ENCODE measurements at regions not wholly inside any gene's neighbourhood (a gene's known extent, or its start where the extent isn't known, plus 50 kb on each side); places are given as distances from the start of the nearest gene placed in this dataset.

DNA sequence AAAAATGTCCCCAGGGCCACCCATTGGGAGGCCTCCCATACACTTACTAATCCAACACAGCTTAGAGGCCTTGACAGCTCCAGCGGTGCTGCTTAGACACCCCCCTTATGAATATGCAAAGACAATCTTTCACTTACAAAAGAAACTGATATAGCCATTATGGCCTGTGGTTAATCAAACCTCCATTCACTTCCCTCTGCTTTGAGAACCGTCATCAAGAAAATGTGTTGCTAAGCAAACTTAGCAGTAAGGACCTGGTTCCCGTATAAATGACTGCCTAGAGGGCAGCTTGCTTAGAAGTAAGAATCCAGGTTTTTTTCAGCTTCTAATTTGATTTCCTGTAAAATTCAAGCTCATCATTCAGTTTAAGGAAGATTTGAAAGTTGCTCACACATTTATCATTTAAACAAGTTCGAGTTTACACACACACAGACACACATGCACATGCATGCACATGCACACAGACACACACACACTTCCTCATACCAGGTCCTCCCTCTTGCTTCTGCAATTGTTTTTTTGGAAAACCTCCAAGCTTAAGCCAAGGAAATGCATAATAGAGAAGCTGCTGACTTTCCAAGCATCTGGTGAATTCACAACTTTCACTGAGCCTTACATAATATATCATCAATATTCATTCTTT is 137.7 kb upstream of the BLID start:
- intact Hi-C loops (cut with micrococcal nuclease; ENCODE audit: unreplicated experiment) = no loop called here
- peaks cover 34% of the 10 kb centered on the region for H3K27me3 Mint-ChIP-seq (ENCODE audit: unreplicated experiment)
- no peak for DNase-seq
- H3K27ac Mint-ChIP-seq (ENCODE audit: unreplicated experiment) = no peak overlapping the region
- no peaks in the 10 kb centered on the region for H3K4me1 Mint-ChIP-seq (ENCODE audit: low read depth, unreplicated experiment)
- no peaks in the 10 kb centered on the region for H3K9me3 Mint-ChIP-seq (ENCODE audit: low read depth, unreplicated experiment)
- no TSS peak for BruUV-seq (replicated peaks)
- TF ChIP-seq, protein P1, sequence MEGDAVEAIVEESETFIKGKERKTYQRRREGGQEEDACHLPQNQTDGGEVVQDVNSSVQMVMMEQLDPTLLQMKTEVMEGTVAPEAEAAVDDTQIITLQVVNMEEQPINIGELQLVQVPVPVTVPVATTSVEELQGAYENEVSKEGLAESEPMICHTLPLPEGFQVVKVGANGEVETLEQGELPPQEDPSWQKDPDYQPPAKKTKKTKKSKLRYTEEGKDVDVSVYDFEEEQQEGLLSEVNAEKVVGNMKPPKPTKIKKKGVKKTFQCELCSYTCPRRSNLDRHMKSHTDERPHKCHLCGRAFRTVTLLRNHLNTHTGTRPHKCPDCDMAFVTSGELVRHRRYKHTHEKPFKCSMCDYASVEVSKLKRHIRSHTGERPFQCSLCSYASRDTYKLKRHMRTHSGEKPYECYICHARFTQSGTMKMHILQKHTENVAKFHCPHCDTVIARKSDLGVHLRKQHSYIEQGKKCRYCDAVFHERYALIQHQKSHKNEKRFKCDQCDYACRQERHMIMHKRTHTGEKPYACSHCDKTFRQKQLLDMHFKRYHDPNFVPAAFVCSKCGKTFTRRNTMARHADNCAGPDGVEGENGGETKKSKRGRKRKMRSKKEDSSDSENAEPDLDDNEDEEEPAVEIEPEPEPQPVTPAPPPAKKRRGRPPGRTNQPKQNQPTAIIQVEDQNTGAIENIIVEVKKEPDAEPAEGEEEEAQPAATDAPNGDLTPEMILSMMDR (IDR thresholded peaks at IDR 0.05; ENCODE audit: unreplicated experiment) = no peak
- no peaks in the 10 kb centered on the region for H3K36me3 Mint-ChIP-seq (ENCODE audit: insufficient read depth, unreplicated experiment)
- H3K4me3 Mint-ChIP-seq (ENCODE audit: low read depth, unreplicated experiment) = no peak overlapping the region
- CTCF ChIA-PET = interaction anchor here (0.6 kb wide), 1 partner anchor 1217 kb away, joined by 3 read pairs; no protein-coding TSS in a partner anchor

DNA sequence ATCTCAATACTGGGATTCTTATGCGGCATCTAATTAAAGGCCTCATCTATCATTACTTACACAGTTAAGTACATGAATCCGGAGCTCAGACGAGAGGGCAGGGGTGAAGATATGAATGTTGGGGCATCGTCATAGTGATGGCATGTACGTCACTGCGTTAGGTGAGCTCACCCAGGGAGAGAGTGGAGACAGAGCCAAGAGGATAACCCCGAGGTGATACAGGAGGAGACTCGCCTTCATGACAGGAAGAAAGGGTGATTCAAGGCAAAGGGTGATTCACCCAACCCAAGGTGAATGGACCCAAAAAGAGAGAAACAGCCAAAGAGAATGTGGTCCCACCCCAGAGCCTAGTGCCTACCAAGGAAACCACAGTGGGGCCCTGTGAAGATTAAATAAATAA is 132.9 kb upstream of the BLID start:
- Mint-ChIP-seq H3K27ac (ENCODE audit: unreplicated experiment) (no peak overlapping the region), H3K27me3 (ENCODE audit: unreplicated experiment) (no peaks in the 10 kb centered on the region), H3K4me1 (ENCODE audit: low read depth, unreplicated experiment) (no peaks in the 10 kb centered on the region), H3K9me3 (ENCODE audit: low read depth, unreplicated experiment) (no peaks in the 10 kb centered on the region), H3K4me3 (ENCODE audit: low read depth, unreplicated experiment) (no peak overlapping the region), H3K36me3 (ENCODE audit: insufficient read depth, unreplicated experiment) (no peaks in the 10 kb centered on the region)
- TF ChIP-seq, protein P1 (IDR thresholded peaks at IDR 0.05; ENCODE audit: unreplicated experiment) = no peak
- no peak for DNase-seq
- CTCF ChIA-PET = no interaction called here
- intact Hi-C loops (cut with micrococcal nuclease; ENCODE audit: unreplicated experiment) = no loop called here
- BruUV-seq (replicated peaks) = no TSS peak

DNA sequence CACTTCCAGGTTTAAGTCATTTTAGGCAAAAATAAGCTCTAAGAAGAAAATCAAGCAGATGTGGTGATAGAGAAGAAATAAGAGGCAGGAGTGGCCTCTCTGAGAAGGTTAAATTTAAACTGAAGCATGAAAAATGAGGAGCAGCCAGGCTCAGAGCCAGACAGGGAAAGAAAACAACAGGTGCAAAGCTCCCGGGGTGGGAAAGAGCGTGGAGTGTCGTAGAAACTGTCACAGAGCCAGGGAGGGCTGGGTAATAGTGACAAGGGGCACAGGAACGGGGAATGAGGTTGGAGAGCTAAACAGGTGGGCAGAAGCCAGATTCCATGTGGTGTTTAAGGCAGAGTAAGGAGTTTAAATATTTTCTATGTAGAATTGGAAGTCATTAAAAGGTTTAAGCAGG is 132.1 kb upstream of the BLID start:
- H3K36me3 Mint-ChIP-seq (ENCODE audit: insufficient read depth, unreplicated experiment) = no peaks in the 10 kb centered on the region
- H3K4me3 Mint-ChIP-seq (ENCODE audit: low read depth, unreplicated experiment) = no peak overlapping the region
- no peak for DNase-seq
- intact Hi-C loops (cut with micrococcal nuclease; ENCODE audit: unreplicated experiment) = no loop called here
- CTCF ChIA-PET = no interaction called here
- H3K27me3 Mint-ChIP-seq (ENCODE audit: unreplicated experiment) = no peaks in the 10 kb centered on the region
- H3K9me3 Mint-ChIP-seq (ENCODE audit: low read depth, unreplicated experiment) = no peaks in the 10 kb centered on the region
- BruUV-seq (replicated peaks) = no TSS peak
- H3K4me1 Mint-ChIP-seq (ENCODE audit: low read depth, unreplicated experiment) = no peaks in the 10 kb centered on the region
- TF ChIP-seq, protein P1 (IDR thresholded peaks at IDR 0.05; ENCODE audit: unreplicated experiment) = no peak
- no peak overlapping the region for H3K27ac Mint-ChIP-seq (ENCODE audit: unreplicated experiment)

DNA sequence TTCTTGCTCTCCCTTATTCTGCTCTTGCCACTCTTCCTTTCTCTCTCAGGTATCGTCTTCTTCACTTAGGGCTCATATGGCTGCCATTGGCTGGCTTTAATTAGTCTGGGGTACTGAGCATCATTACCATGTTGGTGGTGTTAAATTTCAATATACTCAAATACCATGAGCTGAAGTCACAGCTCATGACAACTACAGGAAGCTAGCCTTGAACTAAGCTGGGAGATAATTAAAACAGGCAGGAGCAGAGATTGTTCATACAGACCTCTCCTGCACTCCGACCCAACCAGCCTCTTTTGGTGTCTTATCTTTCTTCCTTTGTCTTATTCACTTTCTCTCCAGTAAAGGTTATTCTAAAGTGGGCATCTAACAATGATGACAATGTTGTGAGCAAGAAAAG is 130.9 kb upstream of the BLID start:
- Mint-ChIP-seq H3K4me3 (ENCODE audit: low read depth, unreplicated experiment) (no peak overlapping the region), H3K9me3 (ENCODE audit: low read depth, unreplicated experiment) (no peaks in the 10 kb centered on the region), H3K27me3 (ENCODE audit: unreplicated experiment) (no peaks in the 10 kb centered on the region), H3K27ac (ENCODE audit: unreplicated experiment) (no peak overlapping the region), H3K4me1 (ENCODE audit: low read depth, unreplicated experiment) (no peaks in the 10 kb centered on the region), H3K36me3 (ENCODE audit: insufficient read depth, unreplicated experiment) (no peaks in the 10 kb centered on the region)
- TF ChIP-seq, protein P1 (IDR thresholded peaks at IDR 0.05; ENCODE audit: unreplicated experiment) = no peak
- BruUV-seq (replicated peaks) = no TSS peak
- no peak for DNase-seq
- CTCF ChIA-PET = no interaction called here
- intact Hi-C loops (cut with micrococcal nuclease; ENCODE audit: unreplicated experiment) = no loop called here

Data from Calu3 (cell line).